NCI-H82 (cell line): ENCODE measurements at regions not wholly inside any gene's neighbourhood (a gene's known extent, or its start where the extent isn't known, plus 50 kb on each side); places are given as distances from the start of the nearest gene placed in this dataset.
A peak's percentile ranks its signal among the peaks of the same experiment; 100 is the strongest.
"Not testable (repeated sequence)": the region's sequence is repeated elsewhere in the genome, so short reads cannot be mapped to it uniquely, and the experiment has no call there.

Experiments
- DNase-seq: peaks from one replicate; lab custom pipeline; 2025; lab: John Stamatoyannopoulos, UW

- DNase-seq, result no peak
Measured at GRCh38 chr9:38185647-38186403, 116.8 kb upstream of the SHB start.

GRCh38 chr9:38183994-38184568 is 115.1 kb upstream of the SHB start:
- DNase-seq, result no peak

- DNase-seq, result peak; percentile 18
Measured at GRCh38 chr9:38182321-38182720, 113.3 kb upstream of the SHB start.

- DNase-seq, result no peak
Measured at GRCh38 chr9:38181866-38182265, 112.8 kb upstream of the SHB start.

- DNase-seq, result no peak
Measured at GRCh38 chr9:38181232-38181631, 112.2 kb upstream of the SHB start.

- DNase-seq, result no peak
Measured at GRCh38 chr9:38180656-38181055, 111.6 kb upstream of the SHB start.

- DNase-seq, result no peak
Measured at GRCh38 chr9:38179965-38180364, 110.9 kb upstream of the SHB start.

GRCh38 chr9:38178237-38178636 is 109.2 kb upstream of the SHB start:
- DNase-seq, result no peak

GRCh38 chr9:38177680-38178079 is 108.7 kb upstream of the SHB start:
- DNase-seq, result no peak

GRCh38 chr9:38176251-38176650 is 107.2 kb upstream of the SHB start:
- no peak for DNase-seq

GRCh38 chr9:38175423-38175822 is 106.4 kb upstream of the SHB start:
- no peak for DNase-seq

- no peak for DNase-seq
Measured at GRCh38 chr9:38172586-38172985, 103.6 kb upstream of the SHB start.

GRCh38 chr9:38171926-38172325 is 102.9 kb upstream of the SHB start:
- no peak for DNase-seq

GRCh38 chr9:38171538-38171884 is 102.5 kb upstream of the SHB start:
- DNase-seq, result no peak

GRCh38 chr9:38170763-38171537 is 101.9 kb upstream of the SHB start:
- DNase-seq, result not testable (repeated sequence)

GRCh38 chr9:38170155-38170554 is 101.1 kb upstream of the SHB start:
- not testable (repeated sequence) for DNase-seq

GRCh38 chr9:38166501-38166900 is 97.5 kb upstream of the SHB start:
- DNase-seq, result no peak

- no peak for DNase-seq
Measured at GRCh38 chr9:38164659-38165221, 95.7 kb upstream of the SHB start.

GRCh38 chr9:38163518-38163917 is 94.5 kb upstream of the SHB start:
- no peak for DNase-seq

- no peak for DNase-seq
Measured at GRCh38 chr9:38162332-38163211, 93.5 kb upstream of the SHB start.

- peak; percentile 80 for DNase-seq
Measured at GRCh38 chr9:38160613-38161215, 91.7 kb upstream of the SHB start.
